HG02870 (cell line): ENCODE measurements at regions not wholly inside any gene's neighbourhood (a gene's known extent, or its start where the extent isn't known, plus 50 kb on each side); places are given as distances from the start of the nearest gene placed in this dataset.

Experiments
- ATAC-seq: cut with Tn5 transposase; IDR thresholded peaks from one replicate; pipeline ENCODE4 v1.9.1; 2021; ENCODE audit warnings: mild to moderate bottlenecking, moderate library complexity; ENCODE audit not compliant: unreplicated experiment

DNA sequence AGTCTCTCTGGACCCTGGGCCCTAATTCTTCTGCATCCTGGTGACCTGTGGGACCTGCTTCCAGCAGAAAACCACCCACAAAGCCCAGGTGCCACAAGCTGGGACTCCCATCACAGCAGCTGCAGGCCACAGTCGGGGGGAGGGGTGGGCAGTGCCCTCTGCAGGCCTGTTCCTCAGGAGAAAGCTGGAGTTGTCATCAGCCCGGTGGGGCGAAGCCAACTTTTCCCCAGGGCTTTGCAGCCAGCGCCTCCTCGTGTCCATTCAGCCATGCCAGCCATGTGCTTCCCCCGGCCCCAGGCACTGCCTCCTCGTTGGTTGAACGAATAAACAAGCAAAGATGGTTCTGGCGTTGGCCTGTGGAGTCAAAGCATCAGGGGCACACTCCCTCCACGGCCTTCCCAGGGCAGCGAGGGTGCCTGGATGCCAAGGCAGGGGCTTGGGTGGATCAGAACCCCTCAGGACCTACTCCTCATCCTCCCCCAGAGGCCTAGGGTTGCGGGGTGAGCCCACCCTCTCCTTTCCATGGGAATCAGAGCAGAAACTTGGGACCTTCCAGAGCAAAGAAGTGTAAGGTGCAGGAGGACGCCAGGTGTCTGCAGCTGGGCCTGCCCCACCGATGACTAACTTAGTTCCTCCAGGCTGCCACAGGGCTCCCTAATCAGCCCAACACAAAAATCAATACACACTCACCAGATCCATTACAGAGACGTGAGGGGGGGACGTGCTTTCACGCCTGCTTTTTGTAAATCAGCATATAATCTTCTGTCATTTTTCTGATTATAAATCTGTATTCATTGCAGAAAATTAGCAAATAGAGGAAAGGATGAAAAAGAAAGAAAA lies 75.7 kb upstream of the RAB6C start:
- ATAC-seq: no peak

DNA sequence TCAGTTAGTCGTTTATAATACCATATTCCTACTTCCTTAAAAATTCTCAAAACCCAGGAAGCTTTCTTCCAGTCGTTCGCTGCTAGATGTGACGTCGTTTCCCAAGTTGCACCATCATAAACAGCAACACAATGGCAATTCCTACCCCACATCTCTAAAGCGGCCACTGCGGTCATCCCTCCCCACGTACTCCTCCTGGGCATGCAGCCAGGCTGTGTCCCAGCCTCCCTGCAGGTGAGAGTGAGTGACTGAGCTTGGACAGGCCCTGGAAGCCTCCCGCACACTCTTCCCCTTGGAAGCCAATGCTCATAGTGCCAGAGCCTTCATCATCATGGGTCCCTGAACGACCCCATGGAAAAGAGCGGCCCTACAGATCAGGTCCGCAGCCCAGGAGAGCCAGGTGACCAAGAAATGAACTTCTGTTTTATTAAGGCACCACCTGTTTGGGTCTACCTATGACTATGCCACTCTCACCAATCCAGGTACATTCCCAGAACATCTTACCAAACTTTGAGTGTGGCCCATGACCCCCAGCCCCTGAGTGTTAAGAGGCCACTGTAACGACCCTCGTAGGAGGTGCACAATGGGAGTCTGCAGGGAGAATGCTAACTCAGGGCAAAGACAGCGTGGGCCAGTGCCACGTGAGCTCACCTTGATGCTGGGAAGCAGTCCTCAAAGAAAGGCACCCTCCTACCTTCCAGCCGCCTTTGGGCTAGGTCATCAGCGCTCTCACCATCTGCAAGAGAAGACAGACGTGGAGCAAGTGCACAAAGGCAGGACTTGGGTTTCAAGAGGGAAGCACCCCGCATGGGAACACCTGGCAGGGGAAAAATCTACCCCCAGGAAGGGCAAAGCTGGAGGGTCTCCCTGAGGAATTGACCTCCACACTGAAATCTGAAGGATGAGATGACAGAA lies 74.7 kb upstream of the RAB6C start:
- no peak for ATAC-seq

DNA sequence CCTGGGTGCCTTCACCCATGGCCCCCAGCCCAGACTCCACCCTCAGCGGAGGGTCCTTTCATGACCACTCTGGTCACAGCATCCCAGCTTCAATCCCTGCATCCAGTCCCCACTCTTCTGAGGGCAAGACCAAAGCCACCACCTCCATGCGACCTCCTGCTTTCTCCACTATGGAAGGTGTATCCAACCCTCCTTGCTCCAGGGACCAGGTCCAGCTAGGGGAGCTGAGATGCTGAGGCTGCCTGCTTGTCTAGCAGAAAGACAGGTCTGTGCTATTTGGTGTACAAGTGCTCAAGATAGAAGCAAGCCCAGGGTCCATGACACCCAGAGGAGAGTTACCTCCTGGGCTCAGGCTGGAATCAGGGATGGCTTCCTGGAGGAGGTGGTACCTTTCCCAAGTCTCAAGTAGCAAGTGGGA lies 73.8 kb upstream of the RAB6C start:
- ATAC-seq: no peak

DNA sequence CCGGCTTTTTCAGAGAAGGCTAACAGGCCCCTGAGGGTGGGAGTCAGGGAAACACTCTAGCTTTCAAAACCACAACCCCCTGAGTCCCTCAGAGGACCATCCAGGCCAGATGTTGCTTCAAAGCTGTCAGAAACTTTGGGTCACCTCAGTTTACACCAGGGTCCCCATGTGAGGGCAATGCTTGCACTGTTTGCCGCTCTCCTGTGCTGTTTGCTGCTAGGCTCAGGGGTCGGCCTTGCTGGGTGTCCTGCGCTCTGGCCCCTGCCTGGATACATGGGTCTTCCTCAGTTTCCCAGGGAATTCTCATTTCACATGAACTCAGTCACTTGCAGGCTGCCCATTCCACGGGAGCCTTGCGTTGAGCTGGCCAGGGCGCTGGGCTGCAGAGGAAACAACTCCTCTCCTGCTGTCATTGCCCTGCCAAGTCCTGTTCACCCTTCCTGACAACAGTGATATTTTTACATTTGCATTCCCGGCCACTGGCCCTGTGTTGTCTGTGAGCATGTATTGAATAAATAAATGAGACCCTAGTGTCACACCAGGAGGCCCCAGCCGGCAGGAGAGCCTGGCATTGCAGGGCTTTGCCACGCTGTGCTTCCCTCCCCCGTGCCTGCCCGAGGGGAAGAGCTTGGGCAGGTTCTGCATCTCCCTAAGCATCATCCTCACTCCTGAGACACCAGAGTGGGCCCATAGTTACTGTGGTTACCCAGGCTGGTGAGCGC lies 73.2 kb upstream of the RAB6C start:
- ATAC-seq: no peak

DNA sequence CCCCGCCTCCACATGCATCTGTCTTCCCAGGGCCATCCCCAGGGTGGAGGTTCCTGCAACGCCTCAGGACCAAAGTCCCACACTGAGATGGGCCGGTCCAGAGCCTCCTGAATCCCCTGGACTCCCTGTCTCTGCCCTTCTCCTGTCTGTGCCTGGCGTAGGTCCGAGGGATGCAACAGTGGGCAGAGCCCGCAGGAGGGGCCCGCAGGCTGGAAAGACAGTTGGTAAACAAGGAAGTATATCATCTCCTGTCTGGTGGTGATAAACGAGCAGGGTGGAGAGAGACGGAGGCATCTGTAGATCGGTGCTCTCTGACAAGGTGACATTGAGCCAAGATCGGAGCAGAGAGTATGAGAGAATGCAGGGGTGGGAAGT lies 72.6 kb upstream of the RAB6C start:
- no peak for ATAC-seq

DNA sequence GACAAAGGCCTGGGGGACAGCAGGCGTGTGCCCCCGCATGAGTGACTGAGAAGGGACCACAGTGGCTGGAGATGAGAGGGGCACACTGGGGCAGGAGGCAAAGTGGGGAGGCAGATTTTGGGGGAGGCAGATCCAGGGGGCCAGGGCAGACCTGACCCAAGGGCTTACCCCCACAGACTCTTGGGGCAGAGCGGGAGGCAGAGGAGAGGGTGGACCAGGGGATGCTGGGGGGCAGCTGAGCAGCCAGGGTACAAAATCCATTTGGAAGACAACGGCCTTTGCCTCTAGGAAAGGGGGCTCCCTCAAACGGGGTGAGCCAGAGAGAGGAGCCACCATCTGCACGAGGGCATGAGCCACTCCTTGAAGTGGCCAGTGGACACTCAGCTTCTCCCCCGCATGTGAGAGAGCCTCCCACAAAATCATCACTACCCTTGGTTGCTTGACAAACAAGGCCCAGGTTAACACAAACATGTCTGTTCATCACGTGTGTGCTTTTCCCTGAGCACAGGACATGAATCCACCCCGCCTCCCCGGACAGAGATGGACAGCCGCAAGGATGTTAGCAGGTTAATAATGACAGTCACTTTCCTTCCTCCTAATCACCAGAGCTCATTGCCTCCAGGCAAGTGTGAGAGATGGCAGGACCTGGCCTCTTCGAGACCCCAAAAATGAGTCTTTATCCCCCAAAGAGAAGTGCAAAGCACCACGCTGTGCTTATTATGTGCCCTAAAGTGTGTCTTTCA lies 72.0 kb upstream of the RAB6C start:
- ATAC-seq: no peak

DNA sequence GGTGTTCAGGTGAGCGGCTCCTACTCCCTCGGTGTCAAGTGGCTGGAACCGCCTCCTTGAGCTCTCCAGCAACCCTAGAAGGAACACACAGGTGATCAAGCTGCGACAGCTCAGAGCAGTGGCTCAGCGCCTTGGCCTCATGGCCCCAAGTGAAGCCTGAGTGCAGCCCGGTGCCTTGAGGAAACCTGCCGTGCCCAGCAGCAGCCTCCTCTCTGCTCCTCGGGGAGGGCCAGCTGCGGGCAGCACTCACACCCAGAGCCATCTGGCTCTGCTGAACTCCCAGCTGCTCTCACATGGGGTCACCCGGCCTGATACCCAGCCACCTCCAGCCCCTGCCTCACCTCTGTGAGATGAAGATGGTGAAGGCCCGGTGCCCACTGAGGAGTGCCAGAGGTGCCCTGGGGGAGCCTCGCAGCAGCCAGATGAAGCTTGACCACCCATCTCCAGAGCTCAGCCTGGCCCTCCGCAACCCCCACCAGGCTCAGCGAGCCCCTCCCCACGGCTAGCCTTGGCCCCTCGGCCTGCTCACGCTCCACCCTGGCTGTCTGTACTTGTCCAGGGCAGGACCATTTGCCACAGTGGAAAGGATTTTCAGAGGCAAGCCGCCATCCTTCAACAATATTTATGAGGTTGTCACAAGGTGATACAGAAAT lies 70.6 kb upstream of the RAB6C start:
- ATAC-seq: no peak

DNA sequence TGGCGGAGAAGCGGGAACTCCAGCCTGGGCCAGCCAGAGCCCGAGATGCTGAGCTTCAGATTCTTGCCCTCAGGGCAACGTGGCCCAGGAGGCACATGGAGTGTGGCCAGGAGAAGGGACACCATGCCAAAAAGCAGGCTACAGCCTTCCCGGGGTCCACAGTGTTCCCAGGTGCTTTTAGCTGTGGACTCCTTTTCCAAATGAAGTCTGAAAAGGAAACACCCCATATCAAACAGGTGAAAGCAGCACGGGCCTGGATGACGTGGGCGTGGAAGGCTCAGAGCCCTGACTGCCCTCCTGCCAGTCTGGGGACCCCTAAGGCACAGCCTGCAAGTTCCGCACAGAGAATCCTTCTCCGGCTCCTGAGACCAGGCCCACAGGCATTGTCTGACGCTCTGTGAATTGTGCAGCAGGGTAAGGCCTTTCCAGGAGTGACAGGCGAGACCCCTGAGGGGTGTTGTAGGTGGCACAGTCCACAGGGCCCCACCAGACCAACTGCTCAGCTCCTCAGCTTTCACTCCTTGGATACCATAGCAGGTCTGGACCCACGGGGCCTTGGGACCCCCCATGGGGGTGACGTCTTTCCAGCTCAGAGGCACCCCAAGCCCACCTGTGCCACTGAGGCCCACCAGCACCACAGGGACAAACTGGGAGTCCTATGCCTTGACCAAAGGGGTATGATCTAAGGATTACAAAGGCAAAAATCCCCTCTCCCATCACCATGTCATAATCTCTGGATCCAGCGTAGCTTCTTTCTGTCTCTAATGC lies 69.6 kb upstream of the RAB6C start:
- no peak for ATAC-seq

DNA sequence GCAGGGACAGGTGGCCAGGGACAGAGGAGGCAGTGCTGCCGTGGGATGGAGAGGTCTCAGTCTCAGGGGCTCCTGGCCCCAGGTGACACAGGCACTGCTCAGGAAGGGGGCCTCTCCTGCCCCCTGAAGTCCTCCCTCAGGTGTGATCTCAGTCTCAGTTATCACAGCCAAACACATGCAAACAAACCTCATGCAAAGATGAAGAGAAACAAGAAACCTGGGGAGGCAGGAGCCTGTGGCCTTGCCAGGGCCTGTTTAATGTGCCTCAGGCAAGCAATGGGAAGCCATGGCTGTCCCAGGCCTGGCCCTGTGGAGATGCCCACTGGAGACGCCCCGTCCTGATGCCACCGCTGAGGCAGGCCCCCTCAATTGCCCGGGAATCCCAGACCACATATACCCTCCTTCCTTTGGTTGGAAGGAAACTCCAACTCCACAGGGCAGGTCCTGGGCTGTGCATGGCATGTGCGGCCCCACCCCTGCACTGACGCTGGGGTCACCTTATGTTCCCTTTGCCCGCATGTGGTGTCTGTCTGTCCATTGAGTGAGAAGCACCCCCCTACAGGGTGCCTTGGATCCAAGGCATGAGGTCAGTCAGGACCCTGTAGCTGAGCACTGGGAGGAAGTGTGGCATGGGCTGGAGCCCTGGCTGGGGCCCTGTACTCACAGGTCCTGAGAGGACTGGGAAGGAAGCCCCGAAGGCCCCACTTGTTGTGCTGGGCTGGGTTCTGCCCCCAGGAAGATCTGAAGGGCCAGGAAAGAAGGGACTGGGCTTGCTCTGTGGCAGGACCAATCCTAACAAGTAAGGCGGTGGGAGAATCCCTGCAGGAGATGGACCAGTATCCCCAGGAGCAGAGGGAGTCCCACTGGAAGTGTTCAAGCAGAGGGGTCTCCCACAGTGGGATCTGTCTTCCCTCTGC lies 68.8 kb upstream of the RAB6C start:
- no peak for ATAC-seq

DNA sequence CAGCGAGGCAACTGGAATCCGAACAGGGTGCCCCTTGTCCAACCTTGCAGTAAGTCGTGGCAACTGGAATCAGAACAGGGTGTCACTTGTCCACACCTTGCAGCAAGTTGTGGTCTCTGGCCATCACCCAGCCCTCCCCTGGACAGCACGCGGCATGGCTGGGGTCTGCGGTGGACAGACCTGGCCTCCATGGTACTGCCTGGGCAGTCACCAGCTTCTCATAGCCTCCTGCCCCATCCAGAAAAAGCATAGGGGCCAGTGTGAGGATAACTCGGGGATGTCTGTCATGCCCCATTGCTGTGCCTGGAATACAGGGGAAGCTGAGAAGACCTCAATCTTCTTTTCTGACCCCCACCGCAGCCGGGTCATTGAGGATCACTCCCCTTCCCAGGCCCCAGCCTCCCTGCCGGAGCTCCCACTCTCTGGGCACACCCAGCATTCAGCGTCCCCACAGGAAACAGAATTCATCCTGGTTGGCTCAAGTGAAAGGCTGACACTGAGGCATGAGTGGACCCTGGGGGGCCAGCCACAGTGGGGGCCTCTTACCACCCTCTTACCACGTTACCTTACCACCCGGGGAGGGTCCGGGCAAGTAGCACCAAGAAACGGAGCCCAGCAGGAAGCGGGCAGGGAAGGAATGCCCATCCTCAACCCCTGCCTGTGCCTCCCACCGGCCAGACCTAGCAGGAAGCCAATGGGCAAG lies 68.0 kb upstream of the RAB6C start:
- no peak for ATAC-seq

DNA sequence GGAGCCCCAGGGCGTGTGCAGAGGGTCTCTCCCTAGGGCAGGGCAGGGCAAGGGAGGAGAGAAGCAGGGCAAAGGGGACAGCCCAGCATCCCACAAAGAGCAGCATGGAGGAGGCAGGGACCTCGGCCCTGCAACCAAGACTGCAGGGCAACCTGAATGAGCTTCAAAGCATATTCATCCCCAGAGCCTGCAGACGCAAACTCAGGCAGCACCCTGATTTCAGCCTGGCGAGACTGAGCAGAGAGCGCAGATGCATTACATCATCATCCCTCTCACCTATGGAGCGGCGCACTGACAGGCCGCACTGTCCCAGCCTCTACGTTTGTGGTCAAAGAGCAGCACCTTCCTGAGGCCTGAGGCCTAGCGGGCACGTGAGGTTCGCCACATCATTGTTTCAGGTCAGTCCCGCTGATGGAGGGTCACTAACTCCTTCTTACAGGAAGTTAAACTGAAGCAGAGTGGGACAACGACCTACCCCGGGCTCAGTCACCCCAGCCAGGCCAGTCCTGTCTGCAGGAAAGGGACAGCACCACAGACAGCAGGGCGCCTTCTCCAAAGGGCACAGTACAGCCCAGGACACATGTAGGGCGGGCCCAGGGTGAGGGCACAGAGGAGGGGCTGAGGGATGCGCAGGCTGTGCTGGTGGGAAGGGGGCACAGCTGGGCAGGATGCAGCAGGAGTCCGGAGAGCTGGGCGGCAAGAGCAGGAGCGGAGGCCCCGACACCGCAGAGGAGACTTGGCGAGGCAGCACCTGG lies 67.2 kb upstream of the RAB6C start:
- ATAC-seq: no peak

DNA sequence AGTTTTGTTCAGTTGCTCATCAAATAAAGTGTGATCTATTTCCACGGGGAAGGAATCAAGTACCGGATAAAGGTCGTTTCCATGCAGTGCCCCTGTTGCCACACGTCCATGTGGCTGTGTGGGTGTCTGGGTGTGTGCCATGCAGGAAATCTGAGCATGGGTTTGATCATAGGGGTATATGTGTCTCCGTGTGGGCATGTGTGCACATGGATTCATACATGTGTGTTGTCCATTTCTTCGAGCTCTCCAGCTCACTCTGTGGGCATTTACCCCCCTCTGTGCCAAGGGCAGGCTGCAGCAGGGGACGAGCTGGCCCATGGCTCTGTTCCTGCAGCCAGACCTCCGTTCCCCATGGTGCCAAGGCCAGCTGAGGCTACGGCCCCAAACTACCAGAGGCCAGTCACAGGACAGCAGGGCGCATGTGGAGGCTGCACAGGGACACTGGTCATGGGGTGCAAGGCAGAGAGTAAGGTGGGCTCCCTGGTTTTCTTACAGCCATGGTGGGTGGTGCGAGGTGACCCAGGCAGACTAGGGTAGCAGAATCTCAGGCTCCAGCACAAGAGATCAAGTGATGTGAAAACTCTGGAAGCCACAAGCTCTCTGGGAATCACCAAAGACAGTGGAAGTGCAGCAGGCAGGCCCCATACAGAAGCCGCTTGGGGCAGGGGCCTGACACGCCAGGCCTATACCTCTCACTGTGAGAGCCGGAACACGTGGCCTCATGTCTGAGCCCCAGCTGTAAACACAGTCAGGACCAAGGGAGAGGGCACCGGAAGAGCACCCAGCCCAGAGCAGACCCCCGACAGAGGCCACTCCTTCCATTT lies 66.4 kb upstream of the RAB6C start:
- no peak for ATAC-seq

DNA sequence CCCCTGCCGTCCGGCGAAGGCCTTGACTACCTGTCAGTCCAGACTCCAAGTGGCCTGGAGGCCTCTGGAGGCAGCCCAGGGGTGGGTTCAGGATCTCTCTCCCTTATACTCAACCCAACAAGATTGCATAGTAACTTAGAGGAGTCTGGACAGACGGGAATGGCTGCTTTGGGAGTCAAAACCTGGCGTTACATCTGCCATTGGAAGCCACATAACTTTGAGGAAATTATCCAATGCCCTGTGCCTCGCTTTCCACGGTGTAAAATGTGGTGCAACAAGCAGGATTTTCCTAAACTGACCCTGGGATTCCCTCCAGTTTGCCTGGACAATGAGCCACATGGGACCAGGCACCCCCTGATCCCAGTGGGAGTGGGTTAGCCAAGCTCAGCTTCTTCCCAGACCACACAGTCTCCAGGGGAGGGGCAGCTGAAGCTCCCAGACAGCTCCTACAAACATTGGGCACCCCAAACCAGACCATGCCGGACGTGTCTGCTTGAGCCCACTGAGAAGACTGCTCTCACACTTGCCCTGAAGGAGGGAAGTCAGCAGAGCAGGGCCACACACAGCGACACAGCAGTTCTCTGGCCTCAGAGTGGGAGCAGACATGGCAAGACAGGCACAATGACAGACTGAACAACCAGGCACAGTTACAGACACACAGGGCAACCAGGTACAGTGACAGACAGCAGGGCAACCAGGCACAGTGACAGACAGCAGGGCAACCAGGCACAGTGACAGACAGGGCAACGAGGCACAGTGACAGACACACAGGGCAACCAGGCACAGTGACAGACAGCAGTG lies 65.6 kb upstream of the RAB6C start:
- ATAC-seq: no peak

DNA sequence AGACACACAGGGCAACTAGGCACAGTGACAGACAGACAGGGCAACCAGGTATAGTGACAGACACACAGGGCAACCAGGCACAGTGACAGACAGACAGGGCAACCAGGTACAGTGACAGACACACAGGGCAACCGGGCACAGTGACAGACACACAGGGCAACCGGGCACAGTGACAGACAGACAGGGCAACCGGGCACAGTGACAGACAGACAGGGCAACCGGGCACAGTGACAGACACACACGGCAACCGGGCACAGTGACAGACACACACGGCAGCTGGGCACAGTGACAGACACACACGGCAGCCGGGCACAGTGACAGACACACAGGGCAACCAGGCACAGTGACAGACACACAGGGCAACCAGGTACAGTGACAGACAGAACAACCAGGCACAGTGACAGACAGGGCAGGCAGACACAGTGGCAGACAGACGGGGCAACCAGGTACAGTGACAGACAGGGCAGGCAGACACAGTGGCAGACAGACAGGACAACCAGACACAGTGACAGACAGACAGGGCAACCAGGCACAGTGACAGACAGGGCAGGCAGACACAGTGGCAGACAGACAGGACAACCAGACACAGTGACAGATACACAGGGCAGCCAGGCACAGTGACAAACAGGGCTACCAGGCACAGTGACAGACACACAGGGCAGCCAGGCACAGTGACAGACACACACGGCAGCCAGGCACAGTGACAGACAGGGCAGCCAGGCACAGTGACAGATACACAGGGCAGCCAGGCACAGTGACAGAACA lies 64.7 kb upstream of the RAB6C start:
- no peak for ATAC-seq
